Parathyroid adenoma (tissue), 2 donors: ENCODE measurements at regions not wholly inside any gene's neighbourhood (a gene's known extent, or its start where the extent isn't known, plus 50 kb on each side); places are given as distances from the start of the nearest gene placed in this dataset.
A peak's percentile ranks its signal among the peaks of the same experiment; 100 is the strongest.

Experiments
- H2AFZ ChIP-seq: fragments of 300-600 bp; sonication (generic); one replicate; pipeline ENCODE4 v1.7.0; 2017; ENCODE audit warnings: antibody characterized with exemption, mild to moderate bottlenecking
- H3K27ac ChIP-seq: fragments of 300-600 bp; sonication (generic); one replicate; pipeline ENCODE4 v1.7.0; 2017
- H3K27me3 ChIP-seq: fragments of 300-600 bp; sonication (generic); one replicate; pipeline ENCODE4 v1.7.0; 2017; ENCODE audit warnings: low read length; ENCODE audit not compliant: control insufficient read depth, insufficient read depth
- H3K36me3 ChIP-seq: fragments of 300-600 bp; sonication (generic); one replicate; pipeline ENCODE4 v1.7.0; 2017; ENCODE audit warnings: low read length; ENCODE audit not compliant: control insufficient read depth, insufficient read depth
- H3K4me1 ChIP-seq: fragments of 300-600 bp; sonication (generic); one replicate; pipeline ENCODE4 v1.7.0; 2017; ENCODE audit warnings: control low read depth
- H3K4me2 ChIP-seq: fragments of 300-600 bp; sonication (generic); one replicate; pipeline ENCODE4 v1.7.0; 2017; ENCODE audit warnings: low read length
- H3K4me3 ChIP-seq: fragments of 300-600 bp; sonication (generic); one replicate; pipeline ENCODE4 v1.7.0; 2017; ENCODE audit warnings: low read depth, low read length
- H3K79me2 ChIP-seq: fragments of 300-600 bp; sonication (generic); one replicate; pipeline ENCODE4 v1.7.0; 2017; ENCODE audit warnings: control low read depth
- H3K9ac ChIP-seq: fragments of 300-600 bp; sonication (generic); one replicate; pipeline ENCODE4 v1.7.0; 2017; ENCODE audit warnings: mild to moderate bottlenecking
- H3K9me3 ChIP-seq: fragments of 300-600 bp; sonication (generic); one replicate; pipeline ENCODE4 v1.7.0; 2017; ENCODE audit warnings: low read length; ENCODE audit not compliant: control insufficient read depth
- TF ChIP-seq, protein P1 (sequence below): fragments of 300-600 bp; sonication (generic); IDR thresholded peaks from one replicate; pipeline ENCODE4 v1.7.0; 2017; ENCODE audit warnings: antibody characterized with exemption, mild to moderate bottlenecking
- donor health status: primary hyperparathyroidism.

DNA sequence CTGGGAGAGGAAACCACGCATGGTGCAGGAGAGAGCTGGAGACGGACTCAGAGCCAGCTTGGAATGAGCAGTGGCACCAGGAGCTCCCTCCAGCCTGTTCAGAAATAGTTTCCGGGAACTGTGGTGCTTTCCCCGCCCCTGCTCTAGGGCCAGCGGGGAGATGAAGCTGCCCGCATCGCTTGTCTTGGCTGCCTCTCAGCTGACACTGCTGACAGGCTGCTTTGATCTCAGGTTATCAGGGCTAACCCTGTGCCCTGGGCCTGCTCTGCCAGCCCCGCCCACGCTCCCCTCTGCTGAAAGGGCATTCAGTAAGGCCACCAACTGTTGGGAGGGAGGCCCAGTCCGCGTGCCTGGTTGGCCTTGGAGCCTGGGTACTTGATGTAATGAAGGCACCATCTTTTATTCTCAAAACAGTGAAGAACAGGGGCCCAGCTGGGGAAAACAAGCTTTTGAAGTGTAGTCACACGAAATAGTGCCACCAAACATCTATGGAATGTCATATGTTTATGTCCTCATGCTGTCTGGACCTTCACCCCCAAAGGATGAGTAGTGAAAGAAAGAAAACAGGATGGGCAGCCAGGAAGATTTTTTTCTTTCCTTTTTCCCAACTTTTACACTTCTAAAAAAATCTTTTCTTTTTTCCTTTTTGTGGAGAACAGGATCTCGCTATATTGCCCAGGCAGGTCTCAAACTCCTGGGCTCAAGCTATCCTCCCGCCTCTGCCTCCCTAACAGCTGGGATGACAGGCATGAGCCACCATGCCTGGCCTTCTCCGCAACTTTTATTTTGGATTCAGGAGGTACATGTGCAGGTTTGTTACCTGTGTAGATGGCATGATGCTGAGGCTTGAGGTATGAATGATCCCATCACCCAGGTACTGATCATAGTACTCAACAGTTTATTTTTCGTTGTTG is 115.9 kb upstream of the TBX3 start:
- no peak overlapping the region for H3K9ac ChIP-seq

DNA sequence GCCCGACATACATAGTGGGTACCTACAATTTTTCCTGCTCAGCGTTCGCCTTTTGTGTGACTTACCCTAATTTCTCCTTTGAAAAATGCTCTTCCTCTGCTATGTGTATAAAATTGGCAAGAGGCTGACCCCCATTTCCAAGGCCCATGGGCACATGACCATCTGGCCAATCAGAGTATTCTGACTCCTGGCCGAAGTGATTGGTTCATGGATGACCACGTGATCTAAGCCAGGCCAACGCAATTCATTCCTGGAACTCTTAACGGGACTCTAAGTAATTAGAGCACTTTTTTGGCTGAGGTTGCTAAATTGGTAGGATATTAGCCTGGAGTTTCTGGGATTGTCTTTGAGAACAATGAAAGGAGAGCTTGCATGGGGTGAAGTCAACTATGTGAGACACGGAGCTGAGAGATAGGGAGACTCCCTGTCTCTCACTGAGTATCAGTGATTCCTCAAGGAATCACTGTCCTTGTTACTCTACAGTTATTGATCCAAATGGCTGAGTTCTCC is 110.1 kb upstream of the TBX3 start:
- no peak overlapping the region for H2AFZ ChIP-seq
- H3K36me3 ChIP-seq: no peaks in the 10 kb centered on the region
- no peaks in the 10 kb centered on the region for H3K27me3 ChIP-seq
- no peak overlapping the region for H3K9ac ChIP-seq
- no peak overlapping the region for H3K27ac ChIP-seq
- no peaks in the 10 kb centered on the region for H3K9me3 ChIP-seq
- H3K4me3 ChIP-seq: no peak overlapping the region
- no peak overlapping the region for H3K4me2 ChIP-seq
- H3K79me2 ChIP-seq: no peaks in the 10 kb centered on the region
- TF ChIP-seq, protein P1, sequence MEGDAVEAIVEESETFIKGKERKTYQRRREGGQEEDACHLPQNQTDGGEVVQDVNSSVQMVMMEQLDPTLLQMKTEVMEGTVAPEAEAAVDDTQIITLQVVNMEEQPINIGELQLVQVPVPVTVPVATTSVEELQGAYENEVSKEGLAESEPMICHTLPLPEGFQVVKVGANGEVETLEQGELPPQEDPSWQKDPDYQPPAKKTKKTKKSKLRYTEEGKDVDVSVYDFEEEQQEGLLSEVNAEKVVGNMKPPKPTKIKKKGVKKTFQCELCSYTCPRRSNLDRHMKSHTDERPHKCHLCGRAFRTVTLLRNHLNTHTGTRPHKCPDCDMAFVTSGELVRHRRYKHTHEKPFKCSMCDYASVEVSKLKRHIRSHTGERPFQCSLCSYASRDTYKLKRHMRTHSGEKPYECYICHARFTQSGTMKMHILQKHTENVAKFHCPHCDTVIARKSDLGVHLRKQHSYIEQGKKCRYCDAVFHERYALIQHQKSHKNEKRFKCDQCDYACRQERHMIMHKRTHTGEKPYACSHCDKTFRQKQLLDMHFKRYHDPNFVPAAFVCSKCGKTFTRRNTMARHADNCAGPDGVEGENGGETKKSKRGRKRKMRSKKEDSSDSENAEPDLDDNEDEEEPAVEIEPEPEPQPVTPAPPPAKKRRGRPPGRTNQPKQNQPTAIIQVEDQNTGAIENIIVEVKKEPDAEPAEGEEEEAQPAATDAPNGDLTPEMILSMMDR: no peak
- H3K4me1 ChIP-seq: no peaks in the 10 kb centered on the region

More for the DNA sequence above, 115.9 kb upstream of the TBX3 start:
- Histone ChIP-seq H3K36me3 (no peaks in the 10 kb centered on the region), H3K4me1 (peaks cover 6% of the 10 kb centered on the region), H2AFZ (peak overlapping the region; percentile 54), H3K9me3 (no peaks in the 10 kb centered on the region), H3K79me2 (no peaks in the 10 kb centered on the region), H3K4me2 (peak overlapping the region; percentile 31), H3K27ac (no peak overlapping the region), H3K4me3 (no peak overlapping the region), H3K27me3 (no peaks in the 10 kb centered on the region)
- TF ChIP-seq, protein P1: no peak

DNA sequence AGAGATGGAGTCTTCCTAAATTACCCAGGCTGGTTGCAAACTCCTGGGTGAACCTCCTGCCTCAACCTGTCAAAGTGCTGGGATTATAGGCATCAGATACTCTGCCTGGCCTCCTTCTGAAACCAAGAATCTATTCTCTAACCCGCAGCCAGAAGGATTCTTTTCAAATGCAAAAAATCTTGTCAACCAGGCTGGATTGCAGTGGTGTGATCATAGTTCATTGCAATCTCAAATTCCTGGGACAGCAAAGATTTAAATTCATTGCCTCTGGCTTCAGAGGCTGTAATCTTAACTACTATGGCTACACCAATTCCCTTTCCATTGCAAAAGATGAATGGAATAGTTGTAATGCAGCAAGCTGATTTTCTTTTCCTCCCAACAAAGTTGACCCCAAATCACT is 106.3 kb upstream of the TBX3 start:
- Histone ChIP-seq H3K4me2 (no peak overlapping the region), H3K4me3 (no peak overlapping the region), H3K27ac (no peak overlapping the region), H3K9ac (no peak overlapping the region), H3K27me3 (no peaks in the 10 kb centered on the region), H3K9me3 (no peaks in the 10 kb centered on the region), H2AFZ (no peak overlapping the region), H3K79me2 (no peaks in the 10 kb centered on the region), H3K36me3 (no peaks in the 10 kb centered on the region), H3K4me1 (no peaks in the 10 kb centered on the region)
- TF ChIP-seq, protein P1: no peak

DNA sequence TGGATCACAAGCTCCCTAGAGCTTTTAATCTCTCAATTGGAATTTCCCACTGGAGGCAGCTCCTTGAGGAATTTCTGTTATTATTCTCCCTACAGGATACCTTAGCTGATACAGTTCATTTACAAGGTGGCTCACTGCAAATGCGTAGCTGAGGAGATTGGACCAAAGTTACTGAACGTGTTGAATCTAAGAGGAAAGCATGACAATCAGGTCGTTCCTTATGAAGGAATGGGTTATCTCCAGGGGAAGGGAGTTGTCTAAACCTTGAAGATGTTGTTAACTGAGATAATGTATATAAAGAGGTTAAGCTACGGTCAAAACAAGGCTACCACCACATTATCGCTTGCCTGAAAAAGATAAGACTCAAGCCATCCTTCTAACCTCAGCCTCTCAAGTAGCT is 105.8 kb upstream of the TBX3 start:
- Histone ChIP-seq H3K9me3 (no peaks in the 10 kb centered on the region), H3K4me2 (no peak overlapping the region), H3K9ac (no peak overlapping the region), H2AFZ (no peak overlapping the region), H3K27ac (no peak overlapping the region), H3K36me3 (no peaks in the 10 kb centered on the region), H3K4me3 (no peak overlapping the region), H3K79me2 (no peaks in the 10 kb centered on the region), H3K27me3 (no peaks in the 10 kb centered on the region), H3K4me1 (no peaks in the 10 kb centered on the region)
- TF ChIP-seq, protein P1: no peak
